IPS-NIHi7 (cell line): ENCODE measurements at regions not wholly inside any gene's neighbourhood (a gene's known extent, or its start where the extent isn't known, plus 50 kb on each side); places are given as distances from the start of the nearest gene placed in this dataset.
A peak's percentile ranks its signal among the peaks of the same experiment; 100 is the strongest.

Experiments used
- DNase-seq: peaks from one replicate; pipeline ENCODE4 v3.0.0; 2012; ENCODE audit warnings: mixed read lengths; ENCODE audit errors: extremely low spot score

DNA sequence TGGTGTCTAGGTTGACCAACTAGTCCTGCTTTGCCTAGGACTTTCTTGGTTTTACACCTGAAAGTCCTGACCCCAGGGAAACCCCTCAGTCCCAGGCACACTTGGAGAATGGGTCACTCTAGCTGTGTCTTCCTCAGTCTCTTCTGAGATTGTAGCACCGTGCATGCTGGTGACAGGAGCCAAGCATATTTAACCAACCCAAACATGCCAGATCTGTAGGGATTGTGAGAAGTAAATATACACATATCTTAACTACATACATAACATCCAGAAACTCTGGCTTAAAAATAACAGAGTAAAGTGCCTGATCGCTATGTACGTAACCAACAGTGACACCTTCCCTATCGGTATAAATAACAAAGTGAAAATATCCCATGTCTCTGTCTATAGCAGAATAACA is 158.1 kb downstream of the HAPSTR1 start:
- DNase-seq: no peak

- no peak for DNase-seq
Measured at GRCh38 chr16:9251026-9251425, 159.6 kb downstream of the HAPSTR1 start.

- DNase-seq: no peak
Measured at GRCh38 chr16:9254863-9255262, 163.4 kb downstream of the HAPSTR1 start.

GRCh38 chr16:9256196-9256595 is 164.8 kb downstream of the HAPSTR1 start:
- DNase-seq: peak; percentile 90

DNA sequence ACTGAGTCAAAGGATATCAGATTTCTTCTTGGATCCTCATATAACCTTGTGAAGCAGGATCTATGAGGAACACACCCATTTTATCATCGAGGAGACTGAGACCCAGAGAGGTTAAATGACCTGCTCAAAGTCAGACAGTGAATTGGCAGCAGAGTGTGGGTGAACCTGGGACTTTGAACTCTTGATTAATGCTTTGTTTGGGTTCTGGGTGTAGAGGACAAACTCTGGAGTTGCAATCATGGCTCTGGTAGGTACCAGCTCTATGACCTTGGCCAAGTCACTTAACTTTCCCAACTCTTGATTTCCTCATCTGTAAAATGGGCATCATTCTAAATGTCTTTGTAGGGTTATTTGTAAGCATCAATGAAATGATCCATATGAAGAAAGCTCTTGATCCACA is 166.4 kb downstream of the HAPSTR1 start:
- DNase-seq: no peak

DNA sequence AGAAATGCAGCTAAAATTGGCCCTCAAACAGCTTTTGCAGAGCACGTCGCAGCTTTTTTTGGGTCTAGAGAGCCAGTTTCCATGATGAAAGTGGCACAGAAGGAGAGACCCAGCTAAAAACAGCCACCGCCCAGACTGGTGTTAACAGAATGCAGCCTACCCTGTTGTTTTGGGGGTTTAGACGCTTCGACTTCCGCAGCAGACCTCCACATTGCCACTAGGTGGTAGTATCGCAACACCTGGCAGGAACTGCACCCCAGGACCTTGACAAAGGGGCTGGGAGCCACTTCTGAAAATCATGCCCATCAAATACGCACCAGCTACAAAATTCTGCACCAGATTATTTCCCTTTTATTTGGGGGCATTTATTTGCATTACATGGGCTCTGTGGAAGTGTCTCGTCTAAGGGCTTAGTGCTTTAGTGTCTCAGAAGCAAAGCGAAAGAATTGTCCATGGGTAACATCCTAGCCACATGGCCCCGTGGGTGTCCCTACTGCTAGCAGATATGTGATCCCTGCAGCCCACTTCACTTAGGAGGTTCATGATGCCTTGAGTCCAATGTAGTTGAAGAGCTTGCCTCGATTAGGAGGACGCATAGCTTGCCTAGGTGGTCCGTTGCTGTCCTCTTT is 167.1 kb downstream of the HAPSTR1 start:
- DNase-seq: peak; percentile 85

DNA sequence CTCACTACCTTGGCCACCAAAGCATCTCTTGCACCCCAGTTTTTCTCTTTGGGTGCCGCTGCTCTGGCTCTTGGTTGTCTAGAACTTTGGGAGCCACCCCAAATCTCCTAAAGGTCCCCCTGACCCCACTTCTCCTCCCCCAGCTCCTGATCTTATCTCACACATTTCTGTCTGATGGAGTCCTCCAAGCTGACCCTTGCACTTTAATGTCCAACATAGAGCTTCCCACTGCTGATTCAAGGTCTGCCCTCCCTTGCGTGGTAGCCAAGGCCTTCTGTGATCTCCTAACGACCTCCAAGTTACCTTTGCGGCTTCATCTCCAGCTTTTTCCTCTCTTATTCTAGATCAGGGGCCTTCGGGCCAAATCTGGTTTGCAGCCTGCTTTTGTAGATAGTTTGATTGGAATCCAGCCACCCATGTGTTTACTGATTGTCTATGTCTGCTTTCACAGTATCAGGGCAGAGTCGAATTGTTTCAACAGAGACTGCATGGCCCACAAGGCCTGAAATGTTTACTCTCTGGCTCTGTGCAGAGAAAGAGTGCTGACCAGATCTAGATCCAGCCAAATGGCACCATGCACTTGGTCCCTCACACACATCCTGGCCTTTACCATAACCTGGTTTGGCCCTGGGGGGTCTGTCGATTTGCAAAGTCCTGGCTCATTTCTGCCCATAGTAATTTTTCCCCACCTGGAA is 168.6 kb downstream of the HAPSTR1 start:
- no peak for DNase-seq

DNA sequence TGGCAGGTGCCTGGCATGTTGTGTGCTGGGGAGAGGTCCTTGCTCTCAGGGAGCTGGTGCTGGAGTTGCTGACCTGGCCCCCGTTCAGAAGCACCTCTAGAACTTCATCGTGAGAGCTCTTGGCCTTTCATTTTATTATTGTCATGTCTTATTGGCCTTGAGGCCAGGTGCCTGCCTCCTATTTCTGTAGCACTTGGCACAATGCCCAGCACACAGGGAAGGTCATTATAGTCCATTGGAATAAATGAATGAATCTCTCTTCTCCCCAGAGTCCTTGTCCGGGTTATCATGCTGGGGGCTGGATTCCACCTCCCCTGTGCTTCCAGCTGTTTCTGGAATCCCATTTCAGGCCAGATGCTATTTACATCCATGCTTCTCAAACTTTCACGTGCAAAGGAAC is 169.2 kb downstream of the HAPSTR1 start:
- DNase-seq: no peak

- DNase-seq: no peak
Measured at GRCh38 chr16:9261376-9261775, 169.9 kb downstream of the HAPSTR1 start.

- no peak for DNase-seq
Measured at GRCh38 chr16:9262941-9263715, 171.7 kb downstream of the HAPSTR1 start.

GRCh38 chr16:9264067-9264466 is 172.6 kb downstream of the HAPSTR1 start:
- no peak for DNase-seq

- DNase-seq: no peak
Measured at GRCh38 chr16:9268446-9268845, 177.0 kb downstream of the HAPSTR1 start.

GRCh38 chr16:9270424-9270823 is 179.0 kb downstream of the HAPSTR1 start:
- no peak for DNase-seq

DNA sequence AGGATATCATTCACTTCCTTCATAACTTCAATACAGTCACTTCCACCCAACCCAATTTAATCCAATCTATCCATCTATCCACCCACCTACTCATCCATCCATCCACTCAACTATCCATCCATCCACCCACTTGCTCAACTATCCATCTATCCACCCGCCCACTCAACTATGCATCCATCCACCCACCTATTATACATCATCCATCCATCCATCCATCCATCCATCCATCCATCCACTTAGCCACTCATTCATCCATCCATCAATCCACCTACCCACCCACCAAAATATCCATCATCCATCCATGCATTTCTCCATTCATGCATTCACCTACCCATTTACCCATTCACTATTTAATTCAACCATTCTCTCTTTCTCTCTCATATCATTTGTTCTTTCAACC is 179.5 kb downstream of the HAPSTR1 start:
- no peak for DNase-seq

- DNase-seq: no peak
Measured at GRCh38 chr16:9271841-9272240, 180.4 kb downstream of the HAPSTR1 start.

DNA sequence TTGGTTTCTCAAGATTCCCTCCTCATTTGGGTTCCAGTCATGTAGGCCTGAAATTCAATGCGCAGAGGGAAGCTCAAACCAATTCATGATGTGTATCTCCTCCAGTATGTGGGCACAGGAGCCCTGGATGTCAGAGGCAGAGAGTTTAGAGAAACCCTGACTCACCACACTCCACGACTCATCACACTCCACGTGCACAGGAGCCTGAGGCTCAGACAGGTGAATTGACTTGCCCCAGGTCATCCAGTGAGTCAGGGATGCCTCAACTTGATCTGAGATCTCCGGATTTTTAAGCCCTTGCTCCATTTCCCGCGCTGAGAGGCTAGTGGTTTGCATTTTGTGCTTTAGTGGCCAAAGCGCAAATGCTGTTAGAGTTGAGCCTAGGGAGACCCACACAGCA is 183.9 kb downstream of the HAPSTR1 start:
- no peak for DNase-seq

DNA sequence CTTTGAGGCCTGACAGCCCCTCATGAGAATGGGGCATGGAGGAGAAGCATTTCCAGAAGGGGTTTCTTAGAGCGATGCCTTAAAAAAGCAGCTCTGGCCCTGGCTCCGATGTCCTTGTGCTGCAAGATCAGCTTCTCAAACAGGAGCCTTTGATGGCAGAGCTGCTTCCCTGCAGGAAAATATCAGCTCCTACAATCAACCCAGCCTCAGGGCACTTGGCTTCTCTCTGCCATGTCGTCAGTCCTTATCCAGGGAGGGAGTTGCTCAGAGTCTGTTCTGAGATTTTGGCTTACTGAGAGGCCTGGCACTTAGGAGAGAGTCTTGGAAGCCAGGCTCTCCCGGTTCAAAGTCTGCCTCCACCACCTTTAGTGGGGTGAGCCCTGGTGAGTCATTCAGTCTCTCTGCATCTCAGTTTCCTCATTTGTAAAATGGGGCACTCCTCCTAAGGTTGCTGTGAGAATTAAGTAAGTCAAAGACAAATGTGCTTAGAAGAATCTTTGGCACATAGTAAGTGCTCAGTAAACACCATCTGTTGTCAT is 184.4 kb downstream of the HAPSTR1 start:
- no peak for DNase-seq

DNA sequence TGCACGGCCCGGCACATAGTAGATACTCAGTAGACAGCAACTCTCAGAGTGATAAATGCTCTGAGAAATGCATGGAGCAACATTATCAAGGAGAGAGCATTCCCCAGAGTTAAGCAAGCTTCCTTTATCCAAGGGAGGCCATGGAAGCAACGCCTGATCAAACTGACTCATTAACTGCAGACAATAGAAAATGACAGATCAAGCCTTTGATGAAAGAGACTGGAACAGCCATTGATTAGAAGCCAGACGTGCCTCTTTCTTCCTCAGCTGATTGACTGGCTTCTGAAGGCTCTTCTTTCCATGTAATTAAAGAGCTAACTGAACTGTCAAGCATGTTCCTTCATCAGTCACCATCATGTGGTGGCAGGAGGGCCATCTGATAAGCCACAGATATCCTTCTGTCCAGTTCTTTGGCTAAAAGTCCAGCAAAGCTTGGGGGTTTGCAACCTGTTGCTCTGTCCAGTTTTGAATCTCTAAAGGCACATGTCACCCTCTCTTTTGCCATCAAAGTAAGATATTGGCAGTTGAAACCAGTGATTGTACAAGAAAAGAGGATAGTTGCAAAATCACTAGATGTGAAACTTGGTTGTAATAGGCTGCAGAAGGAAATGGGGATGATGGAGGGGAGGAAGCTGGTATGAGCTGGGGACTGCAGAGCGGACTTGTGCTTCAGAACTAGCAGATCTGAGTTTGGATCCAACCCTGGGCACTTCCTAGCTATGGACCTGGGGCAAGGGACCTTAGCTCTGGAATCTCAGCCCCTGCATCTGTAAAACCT is 188.0 kb downstream of the HAPSTR1 start:
- no peak for DNase-seq

DNA sequence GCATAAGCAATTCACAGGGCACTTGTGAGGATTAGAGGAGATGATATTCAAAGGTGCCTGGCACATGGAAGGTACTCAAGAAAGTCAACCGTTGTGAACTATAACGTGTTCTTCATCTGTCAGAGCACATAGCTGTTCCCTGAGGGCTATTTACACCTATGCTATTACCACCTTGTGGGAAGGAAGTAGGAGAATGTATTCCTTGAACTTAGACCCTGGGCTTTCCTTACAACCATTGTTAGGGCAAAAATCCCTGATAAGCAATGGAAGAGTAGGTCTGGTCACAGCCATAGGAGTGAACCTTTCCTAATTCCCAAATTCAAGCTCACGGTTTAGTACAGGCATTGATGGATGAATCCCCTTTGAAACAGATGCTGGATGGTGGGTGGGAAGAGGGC is 188.6 kb downstream of the HAPSTR1 start:
- no peak for DNase-seq

DNA sequence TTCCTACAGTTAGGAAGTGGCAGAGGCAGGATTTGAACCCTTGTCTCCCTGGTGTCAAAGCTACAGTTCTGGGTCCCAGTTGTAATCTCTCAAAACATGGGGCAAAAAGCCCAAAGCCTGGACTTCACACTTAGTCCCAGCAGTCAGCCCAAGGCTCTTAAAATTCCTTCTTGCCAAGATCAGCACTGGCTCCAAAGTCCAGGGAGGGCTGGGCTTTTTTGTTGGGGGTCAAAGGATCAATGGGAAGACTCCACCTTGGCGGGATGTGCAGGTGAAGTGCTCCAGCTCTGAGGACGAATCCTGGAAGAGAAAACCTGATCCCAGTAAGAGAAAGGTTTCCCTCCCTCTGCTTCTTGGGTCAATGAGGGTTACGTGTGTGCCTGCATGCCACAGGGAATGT is 195.5 kb downstream of the HAPSTR1 start:
- DNase-seq: no peak

- DNase-seq: no peak
Measured at GRCh38 chr16:9296271-9296590, 204.8 kb downstream of the HAPSTR1 start.
